HEK293 (cell line): ENCODE measurements at regions not wholly inside any gene's neighbourhood (a gene's known extent, or its start where the extent isn't known, plus 50 kb on each side); places are given as distances from the start of the nearest gene placed in this dataset.
"Not testable (repeated sequence)": the region's sequence is repeated elsewhere in the genome, so short reads cannot be mapped to it uniquely, and the experiment has no call there.

Experiments
- CTCF ChIA-PET: fragments of 350-600 bp; formaldehyde crosslinking; extraction: SDS; loops from one replicate; lab custom pipeline; 2021; ENCODE audit warnings: antibody characterized with exemption; lab: Yijun Ruan, JAX
- POLR2A ChIA-PET: fragments of 300-600 bp; formaldehyde crosslinking; extraction: SDS; loops from one replicate; lab custom pipeline; 2020; ENCODE audit warnings: antibody characterized with exemption, inconsistent platforms; lab: Yijun Ruan, JAX
- H3K27ac ChIP-seq: fragments of 200-500 bp; sonication (Bioruptor generic); 2 replicates; pipeline ENCODE4 v1.5.1; 2014; ENCODE audit warnings: low read depth, low read length, control low read depth, inconsistent platforms; ENCODE audit errors: extremely low read depth
- H3K36me3 ChIP-seq, 2 experiments: fragments of 200-500 bp in 1 of 2; sonication (Bioruptor generic) in 1 of 2; 1 replicate in 1 of 2; 2 replicates in 1 of 2; pipeline ENCODE4 v1.5.1; 2014 to 2017; ENCODE audit warnings: inconsistent platforms in 2 of 2, low read length in 2 of 2; ENCODE audit not compliant: control insufficient read depth in 2 of 2, insufficient read depth in 1 of 2
- H3K4me1 ChIP-seq: fragments of 200-500 bp; sonication (Bioruptor generic); 2 replicates; pipeline ENCODE4 v1.5.1; 2014; ENCODE audit warnings: mild to moderate bottlenecking, low read length, inconsistent platforms; ENCODE audit not compliant: control insufficient read depth, insufficient read depth
- H3K4me3 ChIP-seq: 2 replicates; pipeline ENCODE4 v1.5.1; 2011; ENCODE audit warnings: low read depth, mild to moderate bottlenecking, control low read depth, low read length, moderate library complexity
- H3K9me3 ChIP-seq: fragments of 200-500 bp; sonication (Bioruptor generic); 2 replicates; pipeline ENCODE4 v1.5.1; 2014; ENCODE audit warnings: low read depth, low read length, inconsistent platforms; ENCODE audit not compliant: control insufficient read depth, insufficient read depth
- KLF10 ChIP-seq: fragments of 450-650 bp; IDR thresholded peaks from 2 replicates; pipeline ENCODE4 v1.5.1; 2018; ENCODE audit warnings: missing biosample characterization, mild to moderate bottlenecking, missing genetic modification characterization
- KLF9 ChIP-seq: fragments of 450-650 bp; formaldehyde crosslinking; IDR thresholded peaks from 2 replicates; pipeline ENCODE4 v1.5.1; 2016; ENCODE audit warnings: missing biosample characterization, missing genetic modification characterization, low read depth
- MYNN ChIP-seq: fragments of 450-650 bp; formaldehyde crosslinking; IDR thresholded peaks from 2 replicates; pipeline ENCODE4 v1.5.1; 2016; ENCODE audit warnings: missing biosample characterization, missing genetic modification characterization, borderline replicate concordance
- TCF7L2 ChIP-seq: IDR thresholded peaks from 2 replicates; pipeline ENCODE4 v1.6.1; 2011; ENCODE audit warnings: low read depth, mild to moderate bottlenecking, inconsistent platforms, low read length, moderate library complexity, borderline replicate concordance
- TSHZ1 ChIP-seq: fragments of 450-650 bp; formaldehyde crosslinking; IDR thresholded peaks from 2 replicates; pipeline ENCODE4 v1.5.1; 2016; ENCODE audit warnings: missing biosample characterization, missing genetic modification characterization, borderline replicate concordance
- ZIC2 ChIP-seq: fragments of 450-650 bp; formaldehyde crosslinking; IDR thresholded peaks from 2 replicates; pipeline ENCODE4 v1.5.1; 2016; ENCODE audit warnings: missing biosample characterization, missing genetic modification characterization
- ZNF138 ChIP-seq: fragments of 450-650 bp; formaldehyde crosslinking; IDR thresholded peaks from 2 replicates; pipeline ENCODE4 v1.5.1; 2016; ENCODE audit warnings: missing biosample characterization, missing genetic modification characterization, borderline replicate concordance
- ZNF16 ChIP-seq: fragments of 450-650 bp; formaldehyde crosslinking; IDR thresholded peaks from 2 replicates; pipeline ENCODE4 v1.5.1; 2016; ENCODE audit warnings: low read depth, missing biosample characterization, missing genetic modification characterization
- ZNF24 ChIP-seq: fragments of 450-650 bp; formaldehyde crosslinking; IDR thresholded peaks from 2 replicates; pipeline ENCODE4 v1.5.1; 2016; ENCODE audit warnings: missing biosample characterization, missing genetic modification characterization
- ZNF416 ChIP-seq: fragments of 450-650 bp; formaldehyde crosslinking; IDR thresholded peaks from 2 replicates; pipeline ENCODE4 v1.5.1; 2016; ENCODE audit warnings: missing biosample characterization, missing genetic modification characterization
- ZNF423 ChIP-seq: fragments of 450-650 bp; formaldehyde crosslinking; IDR thresholded peaks from 2 replicates; pipeline ENCODE4 v1.5.1; 2016; ENCODE audit warnings: missing biosample characterization, missing genetic modification characterization
- ZNF544 ChIP-seq: fragments of 450-650 bp; formaldehyde crosslinking; IDR thresholded peaks from 2 replicates; pipeline ENCODE4 v1.5.0; 2017; ENCODE audit warnings: missing biosample characterization, missing genetic modification characterization
- ZNF610 ChIP-seq: fragments of 450-650 bp; formaldehyde crosslinking; IDR thresholded peaks from 2 replicates; pipeline ENCODE4 v1.5.1; 2016; ENCODE audit warnings: missing biosample characterization, missing genetic modification characterization, borderline replicate concordance
- ZNF768 ChIP-seq: fragments of 450-650 bp; formaldehyde crosslinking; IDR thresholded peaks from 2 replicates; pipeline ENCODE4 v1.5.1; 2018; ENCODE audit warnings: missing biosample characterization, mild to moderate bottlenecking, missing genetic modification characterization
- ZNF776 ChIP-seq: fragments of 450-650 bp; formaldehyde crosslinking; IDR thresholded peaks from 2 replicates; pipeline ENCODE4 v1.5.0; 2017; ENCODE audit warnings: missing biosample characterization, missing genetic modification characterization, borderline replicate concordance
- ZNF777 ChIP-seq: fragments of 450-650 bp; formaldehyde crosslinking; IDR thresholded peaks from 2 replicates; pipeline ENCODE4 v1.5.1; 2017; ENCODE audit warnings: missing biosample characterization, missing genetic modification characterization, borderline replicate concordance
- TF ChIP-seq, protein P1 (sequence below): fragments of 450-650 bp; formaldehyde crosslinking; IDR thresholded peaks from 2 replicates; pipeline ENCODE4 v1.5.1; 2016; ENCODE audit warnings: missing biosample characterization, missing genetic modification characterization

GRCh38 chr17:14525551-14526455 is 224.9 kb downstream of the HS3ST3B1 start (continued):
- TF ChIP-seq, protein P1, sequence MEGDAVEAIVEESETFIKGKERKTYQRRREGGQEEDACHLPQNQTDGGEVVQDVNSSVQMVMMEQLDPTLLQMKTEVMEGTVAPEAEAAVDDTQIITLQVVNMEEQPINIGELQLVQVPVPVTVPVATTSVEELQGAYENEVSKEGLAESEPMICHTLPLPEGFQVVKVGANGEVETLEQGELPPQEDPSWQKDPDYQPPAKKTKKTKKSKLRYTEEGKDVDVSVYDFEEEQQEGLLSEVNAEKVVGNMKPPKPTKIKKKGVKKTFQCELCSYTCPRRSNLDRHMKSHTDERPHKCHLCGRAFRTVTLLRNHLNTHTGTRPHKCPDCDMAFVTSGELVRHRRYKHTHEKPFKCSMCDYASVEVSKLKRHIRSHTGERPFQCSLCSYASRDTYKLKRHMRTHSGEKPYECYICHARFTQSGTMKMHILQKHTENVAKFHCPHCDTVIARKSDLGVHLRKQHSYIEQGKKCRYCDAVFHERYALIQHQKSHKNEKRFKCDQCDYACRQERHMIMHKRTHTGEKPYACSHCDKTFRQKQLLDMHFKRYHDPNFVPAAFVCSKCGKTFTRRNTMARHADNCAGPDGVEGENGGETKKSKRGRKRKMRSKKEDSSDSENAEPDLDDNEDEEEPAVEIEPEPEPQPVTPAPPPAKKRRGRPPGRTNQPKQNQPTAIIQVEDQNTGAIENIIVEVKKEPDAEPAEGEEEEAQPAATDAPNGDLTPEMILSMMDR: no peak
- no peak for TF ChIP-seq KLF10 (tag by site-specific recombination)
- no peak for TF ChIP-seq MYNN (tag by site-specific recombination)
- TF ChIP-seq ZNF544 (tag by site-specific recombination): no peak
- TF ChIP-seq, all 188 proteins: peak for 0

GRCh38 chr17:14522795-14523387 is 222.0 kb downstream of the HS3ST3B1 start:
- Histone ChIP-seq H3K9me3 (no peaks in the 10 kb centered on the region), H3K27ac (no peak overlapping the region), H3K36me3 (no peaks in the 10 kb centered on the region), H3K4me1 (no peaks in the 10 kb centered on the region), H3K4me3 (no peak overlapping the region)
- ChIA-PET POLR2A (no interaction called here), CTCF (no interaction called here)
- TF ChIP-seq ZNF16 (tag by site-specific recombination) (no peak), TSHZ1 (tag by site-specific recombination) (no peak), ZNF768 (tag by site-specific recombination) (no peak), TCF7L2 (no peak), ZNF610 (tag by site-specific recombination) (no peak), ZNF24 (tag by site-specific recombination) (no peak), ZNF423 (tag by site-specific recombination) (no peak), KLF9 (tag by site-specific recombination) (no peak), ZNF776 (tag by site-specific recombination) (no peak), ZNF138 (no peak), ZNF777 (tag by site-specific recombination) (no peak), ZNF416 (tag by site-specific recombination) (no peak), ZIC2 (tag by site-specific recombination) (no peak)

GRCh38 chr17:14518919-14519318 is 218.0 kb downstream of the HS3ST3B1 start:
- H3K9me3 ChIP-seq, POLR2A ChIA-PET, H3K4me3 ChIP-seq, H3K27ac ChIP-seq, H3K36me3 ChIP-seq, H3K4me1 ChIP-seq: not testable (repeated sequence)
- CTCF ChIA-PET: interaction anchor here (0.6 kb wide), 1 partner anchor 196 kb away, joined by 3 read pairs; no protein-coding TSS in a partner anchor
